NCI-H1417 treated with DMSO at 0.1 percent for 48 hours (cell line): ENCODE measurements at regions not wholly inside any gene's neighbourhood (a gene's known extent, or its start where the extent isn't known, plus 50 kb on each side); places are given as distances from the start of the nearest gene placed in this dataset.
"Not testable (repeated sequence)": the region's sequence is repeated elsewhere in the genome, so short reads cannot be mapped to it uniquely, and the experiment has no call there.

ENCODE experiments used
- DNase-seq: peaks from one replicate; lab custom pipeline; 2025; lab: John Stamatoyannopoulos, UW

GRCh38 chr5:102664616-102665335 is 90.3 kb upstream of the PAM start:
- DNase-seq, result no peak

GRCh38 chr5:102666164-102666946 is 88.8 kb upstream of the PAM start:
- no peak for DNase-seq

GRCh38 chr5:102668220-102668932 is 86.7 kb upstream of the PAM start:
- DNase-seq, result no peak

GRCh38 chr5:102670224-102670836 is 84.8 kb upstream of the PAM start:
- DNase-seq, result no peak

- not testable (repeated sequence) for DNase-seq
Observed at GRCh38 chr5:102671033-102671734, 83.9 kb upstream of the PAM start.

- DNase-seq, result no peak
Observed at GRCh38 chr5:102678267-102679058, 76.6 kb upstream of the PAM start.

- DNase-seq, result peak; percentile 17
Observed at GRCh38 chr5:102681403-102681983, 73.6 kb upstream of the PAM start.

GRCh38 chr5:102682101-102682647 is 72.9 kb upstream of the PAM start:
- no peak for DNase-seq

- not testable (repeated sequence) for DNase-seq
Observed at GRCh38 chr5:102688076-102688475, 67.0 kb upstream of the PAM start.

GRCh38 chr5:102688581-102689342 is 66.3 kb upstream of the PAM start:
- DNase-seq, result not testable (repeated sequence)

GRCh38 chr5:102690910-102691309 is 64.2 kb upstream of the PAM start:
- no peak for DNase-seq

GRCh38 chr5:102691434-102691833 is 63.7 kb upstream of the PAM start:
- no peak for DNase-seq

- no peak for DNase-seq
Observed at GRCh38 chr5:102700120-102700831, 54.8 kb upstream of the PAM start.

GRCh38 chr5:102700916-102701315 is 54.2 kb upstream of the PAM start:
- no peak for DNase-seq

- no peak for DNase-seq
Observed at GRCh38 chr5:102701748-102702147, 53.4 kb upstream of the PAM start.
